ENCODE measurements at regions not wholly inside any gene's neighbourhood (a gene's known extent, or its start where the extent isn't known, plus 50 kb on each side); places are given as distances from the start of the nearest gene placed in this dataset.
"Not testable (repeated sequence)": the region's sequence is repeated elsewhere in the genome, so short reads cannot be mapped to it uniquely, and the experiment has no call there.

GRCh38 chr5:145446412-145446811 is 388.7 kb downstream of the PRELID2 start:
- TF ChIP-seq CTCF (IDR thresholded peaks at IDR 0.05) = no peak
- no peak overlapping the region for H3K27ac ChIP-seq

- TF ChIP-seq ZFX (IDR thresholded peaks at IDR 0.05; ENCODE audit: borderline replicate concordance) = no peak
- no peak for TF ChIP-seq CTCF (IDR thresholded peaks at IDR 0.05)
These were observed 390.1 kb downstream of the PRELID2 start for GRCh38 chr5:145445027-145445426.

DNA sequence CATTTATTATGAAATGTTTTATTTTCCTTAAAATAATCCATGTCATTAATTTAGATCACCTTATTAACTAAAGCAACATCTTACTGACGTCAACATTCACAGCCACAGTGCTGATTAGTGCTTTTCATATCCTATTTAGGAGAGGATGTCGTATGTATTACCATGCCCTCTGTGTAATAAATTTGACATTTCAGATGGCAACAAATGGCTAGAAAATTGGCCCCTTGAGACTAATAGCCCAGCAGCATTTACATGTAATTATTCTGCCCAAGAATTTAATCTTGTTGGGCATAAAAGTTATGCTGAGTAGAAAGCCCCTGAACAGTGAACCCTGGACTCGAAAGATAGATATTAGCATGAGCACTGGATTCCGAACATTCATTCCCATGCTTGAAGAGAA is 391.2 kb downstream of the PRELID2 start:
- TF ChIP-seq ZFX (IDR thresholded peaks at IDR 0.05; ENCODE audit: borderline replicate concordance) (no peak), CTCF (IDR thresholded peaks at IDR 0.05) (no peak)
- H3K27ac ChIP-seq = no peak overlapping the region

More at GRCh38 chr5:145445027-145445426, 390.1 kb downstream of the PRELID2 start:
- H3K27ac ChIP-seq = no peak overlapping the region

DNA sequence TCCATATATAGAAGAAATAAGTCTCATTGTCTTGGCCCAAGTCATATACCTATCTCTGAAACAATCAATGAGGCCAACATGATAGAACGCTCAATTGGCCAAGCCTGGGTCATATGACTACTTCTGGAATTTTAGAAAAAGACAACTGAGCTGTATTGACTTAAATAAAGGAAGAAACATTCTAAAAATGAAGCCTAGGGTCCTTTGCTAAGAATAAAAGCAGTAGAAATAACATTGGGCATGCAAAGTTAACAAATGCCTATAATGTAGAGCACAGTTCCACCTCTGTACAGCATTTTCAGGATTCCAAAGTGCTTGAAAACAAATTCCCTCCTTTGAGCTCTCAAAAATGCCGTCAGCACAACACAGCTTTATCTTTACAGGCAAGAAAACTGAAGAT is 391.8 kb downstream of the PRELID2 start:
- no peak for TF ChIP-seq ZFX (IDR thresholded peaks at IDR 0.05; ENCODE audit: borderline replicate concordance)
- TF ChIP-seq CTCF (IDR thresholded peaks at IDR 0.05) = no peak
- no peak overlapping the region for H3K27ac ChIP-seq

GRCh38 chr5:145442661-145443060 is 392.5 kb downstream of the PRELID2 start:
- H3K27ac ChIP-seq = not testable (repeated sequence)

DNA sequence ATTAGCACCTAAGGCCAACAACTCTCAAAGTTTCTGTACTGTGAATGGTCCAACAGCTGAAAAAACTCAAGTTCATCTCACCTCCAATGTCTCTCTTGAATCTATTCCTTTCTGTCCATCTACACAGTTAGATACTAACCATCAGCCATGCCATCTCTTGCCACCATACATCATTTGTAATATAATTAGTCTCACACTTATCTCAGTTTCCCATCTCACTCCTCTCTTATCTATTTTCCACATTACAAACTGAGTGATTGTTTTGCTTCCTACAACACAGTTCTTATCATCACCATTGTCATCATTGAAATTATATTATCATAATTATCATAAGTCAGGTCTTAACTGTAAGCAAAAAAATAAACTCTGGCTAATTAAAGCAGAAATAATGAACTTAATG is 393.9 kb downstream of the PRELID2 start:
- TF ChIP-seq CTCF (IDR thresholded peaks at IDR 0.05) (no peak), ZFX (IDR thresholded peaks at IDR 0.05; ENCODE audit: borderline replicate concordance) (no peak)
- H3K27ac ChIP-seq = no peak overlapping the region

- no peak overlapping the region for H3K27ac ChIP-seq
- no peak for TF ChIP-seq ZFX (IDR thresholded peaks at IDR 0.05; ENCODE audit: borderline replicate concordance)
- no peak for TF ChIP-seq CTCF (IDR thresholded peaks at IDR 0.05)
These were observed 397.5 kb downstream of the PRELID2 start for GRCh38 chr5:145437627-145438026.

DNA sequence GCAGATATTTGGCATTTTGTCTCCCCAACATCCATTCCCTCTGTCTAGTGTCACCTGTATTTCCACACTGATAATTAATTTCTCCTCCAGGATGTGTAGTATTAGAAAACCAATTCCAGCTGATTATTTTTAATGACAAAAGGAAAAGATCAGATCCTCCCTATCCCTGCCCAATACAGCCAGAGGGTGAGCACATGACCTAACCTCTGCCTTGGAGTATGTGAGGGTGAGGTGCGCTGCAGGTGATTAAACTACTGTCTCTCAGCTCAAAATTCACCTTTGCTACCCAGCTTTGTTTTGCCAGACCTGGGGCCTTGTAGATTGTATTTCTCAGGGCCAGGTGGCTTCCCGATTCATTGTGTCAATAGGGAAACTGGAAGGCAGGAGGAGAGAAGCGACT is 402.1 kb downstream of the PRELID2 start:
- H3K27ac ChIP-seq = no peak overlapping the region
- no peak for TF ChIP-seq ZFX (IDR thresholded peaks at IDR 0.05; ENCODE audit: borderline replicate concordance)
- TF ChIP-seq CTCF (IDR thresholded peaks at IDR 0.05) = no peak

Measured in 22Rv1 (cell line).